ENCODE measurements at regions not wholly inside any gene's neighbourhood (a gene's known extent, or its start where the extent isn't known, plus 50 kb on each side); places are given as distances from the start of the nearest gene placed in this dataset.

- no peak for TF ChIP-seq POLR2A (IDR thresholded peaks at IDR 0.05)
- TF ChIP-seq, protein P1, sequence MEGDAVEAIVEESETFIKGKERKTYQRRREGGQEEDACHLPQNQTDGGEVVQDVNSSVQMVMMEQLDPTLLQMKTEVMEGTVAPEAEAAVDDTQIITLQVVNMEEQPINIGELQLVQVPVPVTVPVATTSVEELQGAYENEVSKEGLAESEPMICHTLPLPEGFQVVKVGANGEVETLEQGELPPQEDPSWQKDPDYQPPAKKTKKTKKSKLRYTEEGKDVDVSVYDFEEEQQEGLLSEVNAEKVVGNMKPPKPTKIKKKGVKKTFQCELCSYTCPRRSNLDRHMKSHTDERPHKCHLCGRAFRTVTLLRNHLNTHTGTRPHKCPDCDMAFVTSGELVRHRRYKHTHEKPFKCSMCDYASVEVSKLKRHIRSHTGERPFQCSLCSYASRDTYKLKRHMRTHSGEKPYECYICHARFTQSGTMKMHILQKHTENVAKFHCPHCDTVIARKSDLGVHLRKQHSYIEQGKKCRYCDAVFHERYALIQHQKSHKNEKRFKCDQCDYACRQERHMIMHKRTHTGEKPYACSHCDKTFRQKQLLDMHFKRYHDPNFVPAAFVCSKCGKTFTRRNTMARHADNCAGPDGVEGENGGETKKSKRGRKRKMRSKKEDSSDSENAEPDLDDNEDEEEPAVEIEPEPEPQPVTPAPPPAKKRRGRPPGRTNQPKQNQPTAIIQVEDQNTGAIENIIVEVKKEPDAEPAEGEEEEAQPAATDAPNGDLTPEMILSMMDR (IDR thresholded peaks at IDR 0.05): no peak
Measured at GRCh38 chr15:88401996-88402656, 65.1 kb downstream of the MRPL46 start.

All from breast epithelium (tissue), 3 donors.